NOMO-1 treated with DMSO at 0.1 percent for 48 hours (cell line): ENCODE measurements at regions not wholly inside any gene's neighbourhood (a gene's known extent, or its start where the extent isn't known, plus 50 kb on each side); places are given as distances from the start of the nearest gene placed in this dataset.
A peak's percentile ranks its signal among the peaks of the same experiment; 100 is the strongest.

Experiments
- DNase-seq: peaks from one replicate; lab custom pipeline; 2025; ENCODE audit not compliant: unreplicated experiment; lab: John Stamatoyannopoulos, UW

DNA sequence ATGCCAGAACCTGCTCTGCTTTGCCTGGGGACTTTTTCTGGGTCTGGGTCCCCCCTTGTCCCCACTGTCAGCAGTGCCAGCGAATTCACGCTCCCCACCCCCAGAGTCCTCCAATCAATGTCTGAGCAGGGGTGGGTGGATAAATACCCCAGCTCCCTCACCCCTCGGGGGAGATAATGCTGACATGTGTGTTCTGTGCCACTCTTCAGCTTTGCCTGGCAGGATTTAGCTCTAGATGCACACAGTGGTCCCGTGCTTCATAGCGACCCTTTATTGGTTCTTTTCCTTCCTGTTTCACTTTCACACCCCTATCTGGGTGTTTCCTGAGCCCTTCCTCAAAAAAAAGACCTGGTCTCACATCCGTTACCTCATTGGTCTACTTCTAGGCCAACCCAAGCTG, 277.0 kb downstream of the NPIPA8 start:
- DNase-seq, result no peak

DNA sequence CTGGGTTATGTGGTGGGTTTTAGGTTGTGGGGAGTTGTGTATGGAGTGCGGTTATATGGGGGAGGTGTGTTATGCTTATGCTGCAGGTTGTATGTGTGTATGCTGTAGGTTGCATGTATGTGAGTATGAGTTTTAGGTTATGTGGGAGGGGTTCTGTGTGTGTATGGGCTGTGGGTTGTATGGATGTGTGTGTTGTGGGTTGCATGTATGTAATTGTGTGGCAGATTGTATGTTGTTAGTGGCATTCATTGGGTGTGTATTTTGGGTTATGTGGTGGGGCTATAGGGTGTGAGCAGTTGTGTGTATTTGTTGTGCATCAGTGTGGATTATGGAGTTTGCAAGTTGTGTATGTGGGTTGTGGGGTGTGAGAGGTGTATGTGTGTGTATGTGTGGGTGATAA, 277.4 kb downstream of the NPIPA8 start:
- DNase-seq, result no peak

- DNase-seq, result no peak
Observed at GRCh38 chr16:18055411-18055916, 281.1 kb downstream of the NPIPA8 start.

DNA sequence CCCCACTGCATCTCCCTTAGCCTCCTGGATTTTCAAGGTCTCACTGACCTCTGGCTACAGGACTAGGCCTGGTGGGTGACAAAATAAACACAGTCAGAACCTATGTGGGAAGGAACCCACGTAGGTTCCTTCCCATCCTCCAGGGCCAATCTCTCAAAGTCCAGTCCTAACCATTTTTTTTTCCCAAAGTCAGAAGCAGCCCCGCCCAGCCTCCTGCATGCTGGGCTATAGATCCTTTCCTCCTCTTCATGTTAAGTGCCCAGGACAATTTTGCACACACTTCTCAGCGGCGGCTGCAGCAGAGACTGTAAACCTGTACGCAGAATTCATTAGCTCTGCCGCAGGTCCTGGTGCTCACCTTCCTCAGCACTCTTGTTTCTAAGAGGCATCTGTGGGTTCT, 285.8 kb downstream of the NPIPA8 start:
- no peak for DNase-seq

DNA sequence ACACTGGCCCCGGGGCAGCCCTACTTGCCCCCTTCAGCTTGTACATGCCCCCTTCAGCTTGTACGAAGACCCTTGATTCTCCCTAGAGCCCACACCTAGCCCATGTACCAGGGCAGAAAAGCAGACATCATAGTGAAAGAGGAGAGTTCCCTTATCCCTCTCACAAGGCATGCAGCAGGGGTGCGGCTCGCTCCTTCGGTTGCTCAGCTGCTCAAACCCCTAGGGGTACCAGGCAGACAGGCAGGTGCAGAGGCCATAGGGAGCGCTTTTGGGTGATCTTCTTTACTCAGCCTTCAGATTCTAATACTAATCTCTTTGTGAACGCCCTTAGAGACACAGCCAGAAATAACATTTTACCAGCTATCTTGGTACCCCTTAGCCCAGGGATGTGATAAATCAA, 286.3 kb downstream of the NPIPA8 start:
- no peak for DNase-seq

- no peak for DNase-seq
Observed at GRCh38 chr16:18049547-18050133, 286.9 kb downstream of the NPIPA8 start.

GRCh38 chr16:18048853-18049546, 287.5 kb downstream of the NPIPA8 start:
- DNase-seq, result no peak

GRCh38 chr16:18047761-18048160, 288.8 kb downstream of the NPIPA8 start:
- DNase-seq, result no peak

GRCh38 chr16:18045356-18045755, 291.2 kb downstream of the NPIPA8 start:
- DNase-seq, result no peak

DNA sequence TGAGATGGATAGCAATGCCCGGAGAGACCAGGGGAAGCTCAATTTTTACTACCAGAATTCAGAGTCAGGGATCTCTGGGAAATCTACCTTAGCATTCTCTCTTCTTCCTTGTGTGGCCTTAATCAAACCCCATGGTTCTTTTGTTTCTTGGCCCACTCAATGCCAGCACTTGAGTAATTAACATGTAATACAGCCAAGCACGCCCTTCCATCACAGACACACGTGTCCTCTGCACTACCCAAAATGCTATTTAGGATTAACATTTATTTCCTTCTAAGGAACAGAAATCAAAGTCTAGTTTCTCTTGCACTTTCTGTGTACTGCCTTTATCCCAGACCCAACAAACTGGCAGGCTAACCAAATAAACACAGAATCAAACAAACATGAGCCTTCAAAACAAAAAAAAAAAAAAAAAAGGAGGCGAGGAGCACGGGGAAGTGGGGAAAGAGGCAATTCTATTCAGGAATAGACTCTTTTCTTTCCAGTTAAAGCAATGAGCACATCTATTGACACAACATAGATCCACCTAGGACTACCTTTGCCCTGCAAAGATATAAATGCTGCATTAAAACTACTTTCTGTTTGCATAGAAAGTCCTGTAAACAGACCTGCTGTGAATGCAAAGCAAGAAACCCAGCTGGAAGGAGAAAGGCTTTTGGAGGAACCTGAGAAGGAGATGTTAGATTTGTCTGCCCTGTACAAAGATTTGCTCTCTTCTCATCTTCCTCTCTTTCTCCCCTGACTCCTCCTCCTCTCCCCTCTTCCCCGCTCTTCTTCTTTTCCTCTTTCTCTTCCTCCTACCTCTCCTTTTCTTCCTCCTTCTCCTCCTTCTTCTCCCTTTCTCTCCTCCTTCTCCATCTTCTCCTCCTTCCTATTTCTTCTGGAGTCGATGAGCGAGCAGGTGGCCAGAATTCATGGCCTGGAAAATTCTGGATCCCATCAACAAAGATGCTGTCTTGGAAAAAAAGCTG, 294.4 kb downstream of the NPIPA8 start:
- DNase-seq, result no peak

DNA sequence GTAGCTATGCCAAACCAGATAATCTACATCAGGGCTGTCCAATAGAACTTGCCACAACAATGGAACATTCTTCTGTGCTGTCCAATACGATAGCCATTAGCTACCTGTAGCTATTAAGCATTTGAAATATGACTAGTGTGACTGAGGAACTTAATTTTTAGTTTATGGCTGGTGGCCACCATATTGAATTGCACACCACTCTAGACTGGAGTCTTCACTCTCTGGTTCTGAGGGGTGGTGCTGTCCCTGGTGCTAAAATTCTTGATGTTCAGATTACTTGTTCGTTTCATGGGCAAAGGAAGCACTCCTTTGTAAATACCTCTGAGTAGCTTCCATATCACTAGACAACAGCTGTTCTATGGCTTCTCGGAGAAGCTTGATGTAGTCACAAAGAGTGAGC, 296.6 kb downstream of the NPIPA8 start:
- DNase-seq, result no peak

DNA sequence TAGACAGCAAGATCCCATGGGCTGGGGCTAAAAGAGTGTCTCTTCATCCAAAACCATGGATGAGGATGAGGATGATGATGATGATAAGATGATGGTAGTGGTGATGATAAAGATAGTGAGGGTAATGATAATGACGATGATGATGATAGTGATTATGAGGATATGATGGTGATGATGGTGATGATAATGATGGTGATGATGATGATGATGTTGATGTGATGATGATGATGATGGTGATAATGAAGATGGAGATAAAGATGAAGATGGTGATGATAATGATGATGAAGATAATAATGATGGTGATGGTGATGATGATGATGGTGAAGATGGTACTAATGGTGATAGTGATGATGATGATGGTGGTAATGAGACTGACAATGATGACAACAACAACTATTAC, 299.5 kb downstream of the NPIPA8 start:
- no peak for DNase-seq

- DNase-seq, result peak; percentile 14
Observed at GRCh38 chr16:18024611-18025010, 311.9 kb downstream of the NPIPA8 start.

DNA sequence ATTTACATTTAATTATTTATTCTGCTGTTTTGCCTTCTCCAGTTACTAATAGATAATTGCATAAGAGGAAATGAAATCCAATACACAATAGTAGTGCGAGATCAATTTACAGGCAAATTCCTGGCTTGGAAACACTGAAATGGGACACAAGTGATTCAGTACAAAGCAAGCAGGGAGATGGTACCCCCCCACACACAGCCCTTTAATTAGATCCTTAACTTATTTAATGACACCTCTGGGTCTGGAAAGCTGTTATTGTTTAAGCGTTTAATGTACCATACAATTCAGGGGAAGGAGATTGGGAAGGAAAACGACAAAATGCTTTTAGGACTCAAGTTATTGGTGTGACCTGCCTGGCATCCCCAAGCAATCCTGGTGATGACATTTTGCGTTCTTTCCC, 318.2 kb downstream of the NPIPA8 start:
- DNase-seq, result no peak

GRCh38 chr16:18013863-18014262, 322.7 kb downstream of the NPIPA8 start:
- no peak for DNase-seq

- no peak for DNase-seq
Observed at GRCh38 chr16:18008356-18008755, 328.2 kb downstream of the NPIPA8 start.

- DNase-seq, result no peak
Observed at GRCh38 chr16:18003033-18003432, 333.5 kb downstream of the NPIPA8 start.

DNA sequence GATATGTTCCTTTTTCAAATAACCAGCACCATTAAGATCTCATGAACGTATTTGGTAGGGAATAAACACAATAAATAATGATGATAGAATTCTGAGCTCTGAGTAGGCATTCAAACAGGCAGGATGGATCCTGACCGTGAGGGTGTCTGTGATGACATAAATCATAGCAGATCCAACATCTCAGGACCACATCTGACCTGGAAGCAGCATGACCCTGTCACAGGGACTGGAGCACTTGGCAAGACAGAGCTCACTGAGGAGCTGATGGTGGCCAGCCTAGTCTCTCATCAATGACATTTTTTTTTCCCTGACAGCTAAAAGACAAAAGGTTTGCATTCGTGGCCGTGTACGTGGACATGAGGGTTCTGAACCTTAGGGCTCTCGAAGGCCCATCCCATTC, 337.5 kb downstream of the NPIPA8 start:
- DNase-seq, result no peak

DNA sequence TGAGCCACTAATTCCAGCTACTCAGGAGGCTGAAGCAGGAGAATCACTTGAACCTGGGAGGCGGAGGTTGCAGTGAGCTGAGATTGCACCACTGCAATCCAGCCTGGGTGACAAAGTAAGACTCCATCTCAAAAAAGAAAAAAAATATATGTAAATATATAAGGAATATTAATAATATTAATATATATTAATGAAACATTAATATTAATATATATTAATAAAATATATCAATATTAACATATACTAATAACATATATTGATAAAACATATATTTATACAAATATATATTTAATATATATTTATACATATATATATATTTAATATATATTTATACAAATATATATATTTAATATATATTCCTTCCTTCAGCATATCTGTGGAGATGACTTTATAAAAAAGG, 338.0 kb downstream of the NPIPA8 start:
- no peak for DNase-seq

DNA sequence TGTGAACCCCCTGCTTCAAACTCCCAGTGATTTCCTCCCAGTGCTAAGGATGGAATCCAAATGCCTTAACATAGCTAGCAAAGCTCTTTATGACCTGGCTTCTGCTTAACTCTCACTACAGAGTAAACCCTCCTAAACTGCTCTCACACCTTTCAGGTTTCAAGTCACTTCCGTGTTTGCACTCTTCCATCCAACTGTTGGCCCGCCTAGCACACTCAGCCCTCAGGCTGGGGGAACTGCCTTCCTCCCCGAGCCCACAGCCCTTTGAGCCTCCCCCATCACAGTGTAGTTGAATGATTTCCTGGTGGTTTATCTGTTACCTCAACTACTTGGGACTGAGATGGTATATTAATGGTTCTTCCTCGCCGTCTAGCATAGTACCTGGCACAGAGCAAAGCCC, 342.5 kb downstream of the NPIPA8 start:
- DNase-seq, result no peak

- no peak for DNase-seq
Observed at GRCh38 chr16:17992416-17992815, 344.1 kb downstream of the NPIPA8 start.

DNA sequence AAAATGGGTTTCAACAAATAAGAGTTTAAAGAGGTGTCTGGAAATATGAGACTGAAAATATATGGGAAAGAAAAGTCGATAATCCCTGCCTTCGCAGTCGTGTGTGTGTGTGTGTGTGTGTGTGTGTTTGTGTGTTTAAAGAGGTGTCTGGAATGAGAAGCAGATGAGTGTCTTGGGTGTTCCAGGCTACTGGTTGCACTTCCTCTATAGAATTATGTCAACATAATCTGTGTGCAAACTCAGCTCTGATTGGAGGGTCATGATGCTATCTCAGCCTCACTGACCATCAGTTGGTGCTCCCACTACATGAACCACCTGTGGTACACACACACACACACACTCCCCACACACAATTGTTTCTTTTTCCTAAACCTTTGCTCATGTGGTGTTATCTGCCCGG, 347.3 kb downstream of the NPIPA8 start:
- peak; percentile 22 for DNase-seq
